GM19372 (cell line): ENCODE measurements at regions not wholly inside any gene's neighbourhood (a gene's known extent, or its start where the extent isn't known, plus 50 kb on each side); places are given as distances from the start of the nearest gene placed in this dataset.
"Not testable (repeated sequence)": the region's sequence is repeated elsewhere in the genome, so short reads cannot be mapped to it uniquely, and the experiment has no call there.

ENCODE experiments used
- ATAC-seq: cut with Tn5 transposase; IDR thresholded peaks from one replicate; pipeline ENCODE4 v1.9.1; 2021; ENCODE audit warnings: mild to moderate bottlenecking, low read depth, moderate library complexity; ENCODE audit not compliant: unreplicated experiment

DNA sequence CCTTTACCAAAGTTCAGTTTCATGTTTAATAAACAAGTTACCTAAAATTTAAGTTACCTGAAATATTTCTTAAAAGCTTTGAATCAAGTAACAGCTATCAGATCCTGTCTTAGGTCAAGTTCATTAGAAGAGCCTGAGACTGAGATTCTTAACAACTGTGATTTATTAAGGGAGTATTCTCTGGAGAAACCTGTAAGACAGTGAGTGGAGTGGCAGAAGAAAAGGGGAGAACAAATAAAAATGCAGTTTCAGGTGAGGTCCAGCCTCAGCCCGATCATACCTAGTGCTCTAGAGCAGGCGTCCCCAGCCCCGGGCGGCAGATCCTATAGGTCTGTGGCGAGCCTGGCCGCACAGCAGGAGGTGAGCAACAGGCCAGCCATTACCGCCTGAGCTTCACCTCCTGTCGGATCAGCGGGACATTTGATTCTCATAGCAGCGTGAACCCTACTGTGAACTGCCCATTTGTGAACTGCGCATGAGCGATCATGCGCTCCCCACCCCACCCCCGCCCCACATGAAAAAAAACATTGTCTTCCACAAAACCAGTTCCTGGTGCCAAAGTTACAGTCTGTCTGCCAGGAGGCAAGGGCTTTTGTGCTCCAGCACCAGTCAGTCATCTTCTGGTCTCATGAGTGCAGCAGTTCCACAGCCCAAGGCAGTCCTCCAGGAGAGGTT, 59.2 kb upstream of the ADGRB3 start:
- ATAC-seq: no peak

DNA sequence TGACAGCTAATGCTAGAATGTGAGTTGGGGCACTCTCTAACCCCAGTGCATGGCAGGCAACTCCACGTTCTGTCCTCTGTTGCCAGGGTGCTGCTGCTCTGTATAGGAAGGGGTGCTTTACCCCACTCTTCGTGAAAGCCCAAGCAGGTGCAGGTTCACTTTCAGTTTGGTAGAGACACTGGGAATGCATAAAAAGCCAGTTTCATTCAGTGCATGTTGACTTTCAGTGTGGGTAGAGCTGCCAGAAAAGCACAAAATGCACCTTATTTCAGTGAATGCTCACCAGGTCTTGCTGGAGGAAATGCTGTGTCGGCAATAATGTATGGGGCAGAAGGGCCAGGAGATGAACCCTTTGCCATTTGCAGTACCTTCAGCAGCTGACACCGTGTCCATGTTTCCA, 62.1 kb upstream of the ADGRB3 start:
- no peak for ATAC-seq

DNA sequence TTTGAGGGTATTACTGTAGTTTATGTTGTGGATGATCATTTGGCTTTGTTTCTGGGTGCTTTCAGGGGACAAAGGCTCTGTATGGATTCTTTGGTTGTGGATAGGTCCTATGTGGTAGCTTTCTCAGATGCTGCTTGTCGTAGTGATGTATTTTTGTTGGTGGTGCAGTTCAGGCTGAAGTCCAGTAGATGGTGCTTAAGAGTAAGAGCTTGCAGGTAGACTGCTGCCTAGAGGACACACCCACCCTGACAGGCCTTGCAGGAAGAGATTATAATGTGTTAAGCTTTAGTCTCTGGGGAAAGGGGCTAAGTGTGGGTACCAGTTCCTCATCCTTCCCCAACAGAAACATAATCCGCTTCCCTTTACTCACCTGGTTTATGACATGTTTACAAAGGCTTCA, 62.6 kb upstream of the ADGRB3 start:
- ATAC-seq: no peak

DNA sequence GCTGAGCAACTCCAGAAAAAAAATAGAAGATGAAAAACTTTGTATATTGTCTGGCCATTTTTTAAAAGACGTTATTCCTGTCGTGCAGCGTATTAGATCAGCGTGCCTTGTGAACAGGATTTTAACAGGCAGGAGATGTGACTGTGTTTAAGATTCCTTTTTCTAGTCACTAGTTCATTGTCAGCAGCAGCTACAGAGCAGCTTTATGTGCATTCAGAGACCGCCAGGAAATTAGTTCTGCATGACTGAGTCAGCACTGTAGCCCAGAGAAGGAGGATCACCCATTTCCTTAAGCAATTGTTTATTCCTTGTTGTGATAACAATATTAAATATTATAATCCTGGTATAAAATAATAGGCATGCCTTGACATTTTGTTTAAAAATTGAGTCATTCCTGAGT, 75.4 kb upstream of the ADGRB3 start:
- ATAC-seq: no peak

DNA sequence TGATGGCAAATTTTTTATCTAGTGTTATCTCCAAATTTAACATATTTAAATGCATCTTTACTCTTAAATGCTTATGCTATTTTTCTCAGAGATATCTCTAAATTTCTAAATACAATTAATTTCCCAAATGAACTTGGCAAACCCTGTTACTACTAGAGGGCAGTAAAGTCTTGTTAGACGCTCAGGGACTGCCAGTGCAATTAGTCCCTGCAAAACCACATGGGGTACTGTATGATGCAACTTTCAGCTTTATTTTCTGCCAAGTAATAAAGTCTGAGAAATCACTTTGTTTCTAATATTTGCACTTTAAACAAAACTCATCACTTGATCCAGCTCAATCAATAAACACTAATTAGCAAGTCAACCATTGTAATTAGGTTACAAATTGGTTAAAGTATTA, 76.0 kb upstream of the ADGRB3 start:
- ATAC-seq: no peak

DNA sequence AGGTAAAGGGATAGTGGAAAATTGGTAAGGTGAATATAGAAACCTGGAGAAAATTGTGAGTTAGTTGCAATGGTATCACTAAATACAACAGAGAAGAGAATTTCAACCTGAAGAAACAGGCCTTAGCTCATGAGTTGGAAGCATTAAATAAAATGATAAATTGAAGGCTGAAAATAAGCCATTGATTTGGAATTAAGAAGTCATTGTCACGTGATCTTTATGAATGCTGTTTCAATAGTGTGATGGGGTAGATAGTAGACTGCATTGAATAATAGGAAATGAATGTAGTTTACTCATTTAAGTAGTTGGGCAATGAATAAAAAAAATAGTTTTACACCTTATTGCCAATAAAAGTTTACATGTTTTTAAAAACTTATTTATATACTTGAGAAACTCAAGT, 88.5 kb upstream of the ADGRB3 start:
- ATAC-seq: no peak

DNA sequence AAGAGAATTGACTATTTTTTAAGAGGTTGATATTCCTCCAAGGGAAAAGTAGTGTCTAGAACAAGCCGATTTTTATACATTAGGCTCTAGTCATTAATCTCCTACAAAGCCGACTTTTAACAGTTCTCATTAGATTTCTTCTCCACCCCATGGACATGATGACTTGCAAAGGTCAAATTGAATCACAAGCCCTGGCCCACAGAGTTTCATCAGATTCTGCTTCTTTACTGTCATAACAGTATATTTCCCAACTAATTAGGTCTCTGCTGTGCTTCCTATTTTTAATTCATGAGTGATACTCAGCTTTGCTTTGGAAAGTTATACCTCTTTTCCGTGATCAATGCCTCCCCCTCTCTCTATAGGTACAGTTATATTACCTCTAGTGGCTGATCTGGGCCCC, 90.6 kb upstream of the ADGRB3 start:
- ATAC-seq: no peak

DNA sequence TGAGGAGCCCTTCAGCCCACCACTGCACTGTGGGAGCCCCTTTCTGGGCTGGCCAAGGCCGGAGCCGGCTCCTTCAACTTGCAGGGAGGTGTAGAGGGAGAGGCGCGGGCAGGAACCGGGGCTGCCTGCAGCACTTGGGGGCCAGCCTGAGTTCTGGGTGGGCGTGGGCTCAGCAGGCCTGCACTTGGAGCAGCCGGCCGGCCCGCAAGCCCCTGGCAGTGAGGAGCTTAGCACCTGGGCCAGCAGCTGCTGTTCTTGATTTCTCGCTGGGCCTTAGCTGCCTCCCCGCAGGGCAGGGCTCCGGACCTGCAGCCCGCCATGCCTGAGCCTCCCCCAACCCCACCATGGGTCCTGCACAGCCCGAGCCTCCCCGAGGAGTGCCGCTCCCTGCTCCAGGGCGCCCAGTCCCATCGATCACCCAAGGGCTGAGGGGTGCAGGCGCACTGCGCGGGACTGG, 101.7 kb upstream of the ADGRB3 start:
- ATAC-seq: no peak

DNA sequence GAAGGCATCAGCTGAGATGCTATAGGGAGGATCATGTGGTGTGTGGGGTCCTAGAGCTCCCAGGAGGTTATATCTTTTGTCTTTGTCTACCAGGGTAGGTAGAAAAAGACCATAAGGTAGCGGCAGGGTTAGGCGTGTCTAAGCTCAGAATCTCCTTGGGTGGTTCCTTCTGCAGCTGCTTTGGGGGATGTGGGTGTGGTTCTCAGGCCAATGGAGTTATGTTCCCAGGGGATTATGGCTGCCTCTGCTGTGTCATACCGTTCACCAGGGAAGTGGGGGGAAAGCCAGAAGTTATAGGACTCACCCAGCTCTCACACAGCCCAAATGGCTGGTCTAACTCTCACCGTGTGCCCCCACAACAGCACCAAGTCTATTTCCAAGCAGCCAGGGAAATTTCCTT, 107.4 kb upstream of the ADGRB3 start:
- ATAC-seq: no peak

DNA sequence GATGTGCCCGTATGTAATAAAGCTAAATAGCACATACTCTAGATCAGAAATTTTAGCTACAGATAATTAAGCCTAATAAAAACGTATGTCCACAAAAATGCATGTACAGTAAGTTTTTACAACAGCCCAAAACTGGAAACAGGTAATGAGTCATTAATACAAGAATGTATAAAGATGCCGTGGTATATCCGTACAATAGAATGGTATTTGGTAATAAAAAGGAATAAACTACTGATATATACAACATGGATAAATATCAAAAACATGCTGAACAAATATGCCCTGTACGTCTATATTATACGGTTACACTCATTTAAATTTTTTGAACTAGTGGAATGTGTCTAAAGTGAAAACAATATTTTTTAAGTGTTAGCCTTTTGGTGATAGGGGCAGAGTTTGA, 128.2 kb upstream of the ADGRB3 start:
- no peak for ATAC-seq

DNA sequence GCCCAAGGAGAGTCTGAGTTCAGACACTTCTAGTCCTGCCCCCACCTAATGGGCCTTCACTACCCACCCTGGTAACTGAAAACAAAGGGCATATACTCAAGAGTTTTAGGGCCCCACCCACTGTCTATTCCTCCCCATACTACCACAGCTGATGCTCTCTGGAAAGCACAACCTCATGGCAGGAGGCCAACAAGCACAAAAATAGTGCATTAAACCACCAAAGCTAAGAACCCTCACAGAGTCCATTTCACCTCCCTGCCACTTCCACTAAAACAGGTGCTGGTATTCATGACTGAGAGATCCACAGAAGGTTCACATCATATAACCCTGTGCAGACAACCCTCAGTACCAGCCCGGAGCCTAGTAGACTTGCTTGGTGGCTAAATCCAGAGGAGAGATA, 132.1 kb upstream of the ADGRB3 start:
- no peak for ATAC-seq

DNA sequence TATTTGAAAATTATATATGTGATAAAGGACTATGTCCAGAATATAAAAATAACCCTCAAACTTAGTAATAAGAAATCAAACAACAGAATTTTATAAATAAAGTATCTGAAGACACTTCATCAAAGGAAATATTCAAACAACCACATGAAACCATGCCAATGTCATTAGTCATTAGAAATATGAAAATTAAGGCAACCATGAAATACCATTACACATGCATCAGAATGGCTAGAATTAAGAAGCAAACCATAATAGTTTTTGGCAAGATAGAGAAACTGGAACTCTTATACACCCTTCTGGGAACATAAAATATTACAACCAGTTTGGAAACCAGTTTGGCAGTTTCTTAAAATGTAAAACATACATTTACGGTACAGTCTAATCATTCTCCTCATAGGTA, 137.2 kb upstream of the ADGRB3 start:
- ATAC-seq: no peak

DNA sequence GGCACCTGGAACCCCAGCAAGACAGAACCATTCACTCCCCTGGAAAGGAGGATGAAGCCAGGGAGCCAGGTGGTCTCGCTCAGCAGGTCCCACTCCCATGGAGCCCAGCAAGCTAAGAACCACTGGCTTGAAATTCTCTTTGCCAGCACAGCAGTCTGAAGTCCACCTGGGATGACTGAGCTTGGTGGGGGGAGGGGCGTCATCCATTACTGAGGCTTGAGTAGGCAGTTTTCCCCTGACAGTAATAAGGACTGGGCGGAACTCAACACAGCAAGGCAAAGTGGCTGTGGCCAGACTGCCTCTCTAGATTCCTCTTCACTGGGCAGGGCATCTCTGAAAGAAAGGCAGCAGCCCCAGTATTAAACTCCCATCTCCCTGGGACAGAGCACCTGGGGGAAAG, 140.2 kb upstream of the ADGRB3 start:
- ATAC-seq: not testable (repeated sequence)

DNA sequence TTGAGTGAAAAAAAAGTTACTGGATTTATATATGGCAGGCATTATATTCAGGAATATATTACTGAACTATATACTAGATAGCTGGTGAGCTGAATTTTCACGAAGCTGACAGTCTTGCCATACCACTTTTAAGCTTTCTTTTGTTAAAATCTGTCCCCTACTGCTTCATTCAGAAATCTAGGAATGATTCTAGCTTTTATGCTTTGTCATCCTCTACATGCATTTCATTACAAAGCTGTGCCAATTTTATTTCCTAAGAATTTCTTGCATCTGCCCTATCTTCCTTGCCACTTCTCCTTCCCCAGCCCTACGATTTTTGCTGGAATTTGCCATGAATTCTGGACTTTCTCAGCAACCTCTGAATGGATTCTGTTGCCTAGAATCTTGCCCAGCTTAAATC, 158.5 kb upstream of the ADGRB3 start:
- no peak for ATAC-seq

DNA sequence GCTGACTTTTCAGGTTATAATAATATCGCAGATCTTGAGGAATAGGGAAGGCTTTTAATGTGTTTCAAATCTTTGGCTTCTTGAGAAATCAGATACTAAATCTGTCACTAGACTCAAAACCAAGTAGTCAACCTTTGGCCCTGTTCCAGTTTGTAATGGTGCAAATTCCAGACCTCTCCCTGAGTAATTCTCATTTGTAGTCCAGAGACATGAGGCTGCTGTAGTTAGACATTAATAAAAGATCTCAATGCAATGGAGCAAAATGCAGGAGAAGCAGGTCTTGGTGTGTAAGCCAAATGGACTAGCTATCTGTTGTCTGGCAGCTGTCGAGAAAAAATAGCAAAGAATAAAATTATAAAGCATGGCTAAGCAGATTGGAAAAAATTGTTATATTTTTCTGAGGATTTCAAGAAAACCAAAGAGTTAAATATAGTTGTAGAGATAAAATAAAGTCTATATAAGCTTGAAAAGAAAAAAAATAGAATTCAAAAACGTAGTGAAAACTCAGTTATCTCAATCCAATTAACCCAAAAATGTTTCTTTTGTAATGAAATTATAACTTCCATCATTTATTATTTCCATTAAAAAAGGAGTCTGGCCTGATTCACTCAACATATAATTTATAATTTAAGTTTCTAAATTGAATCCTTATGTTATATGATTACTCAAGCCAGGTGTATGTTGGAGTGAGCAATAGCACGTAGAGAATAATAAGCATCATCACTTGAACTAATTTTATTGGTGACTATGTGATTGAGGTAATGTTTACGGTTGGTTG, 161.5 kb upstream of the ADGRB3 start:
- ATAC-seq: no peak

DNA sequence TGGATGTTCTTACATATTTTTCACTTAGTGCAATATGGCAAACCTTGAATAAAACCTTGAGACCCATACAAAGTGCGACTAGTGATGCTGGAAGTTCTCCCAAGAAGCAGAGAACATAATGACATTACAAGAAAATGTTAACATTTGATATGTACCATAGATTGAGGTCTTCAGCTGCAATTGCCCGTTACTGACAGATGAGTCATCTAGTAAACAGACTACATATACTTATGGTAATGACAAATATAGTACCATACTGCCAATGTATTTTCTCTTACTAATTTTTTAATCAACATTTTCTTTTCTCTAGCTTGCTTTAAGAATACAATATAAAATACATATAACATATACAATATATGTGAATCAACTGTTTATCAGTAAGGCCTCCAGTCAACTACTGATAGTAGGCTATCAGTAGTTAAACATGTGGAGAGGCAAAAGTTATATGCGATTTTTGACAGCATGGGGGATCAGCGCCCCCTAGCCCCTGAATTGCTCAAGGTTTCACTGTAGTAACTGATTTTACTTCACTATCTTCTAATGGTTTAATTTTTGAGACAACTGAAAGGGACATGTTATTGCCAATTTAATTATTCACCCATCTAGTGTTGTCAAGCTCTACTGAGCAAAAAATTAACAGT, 166.7 kb upstream of the ADGRB3 start:
- no peak for ATAC-seq

DNA sequence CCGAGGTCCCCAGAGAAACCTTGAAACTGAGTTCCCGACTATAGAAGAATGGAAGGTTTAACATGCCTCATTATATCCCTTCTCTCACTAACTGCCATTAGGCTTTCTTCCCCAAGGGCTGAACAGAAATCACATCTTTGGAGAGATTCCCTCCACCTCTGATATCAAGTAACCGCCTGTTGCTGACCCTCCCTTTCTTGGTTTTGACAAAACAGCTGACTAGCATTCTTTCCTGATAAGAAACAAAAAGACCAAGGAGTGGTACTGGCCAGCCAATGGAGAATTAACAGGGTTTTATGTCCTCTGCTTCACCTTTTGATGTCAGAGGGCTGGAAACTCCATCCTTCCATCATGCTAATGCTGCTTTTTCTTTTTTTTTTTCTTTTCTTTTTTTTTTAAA, 176.6 kb upstream of the ADGRB3 start:
- ATAC-seq: no peak

DNA sequence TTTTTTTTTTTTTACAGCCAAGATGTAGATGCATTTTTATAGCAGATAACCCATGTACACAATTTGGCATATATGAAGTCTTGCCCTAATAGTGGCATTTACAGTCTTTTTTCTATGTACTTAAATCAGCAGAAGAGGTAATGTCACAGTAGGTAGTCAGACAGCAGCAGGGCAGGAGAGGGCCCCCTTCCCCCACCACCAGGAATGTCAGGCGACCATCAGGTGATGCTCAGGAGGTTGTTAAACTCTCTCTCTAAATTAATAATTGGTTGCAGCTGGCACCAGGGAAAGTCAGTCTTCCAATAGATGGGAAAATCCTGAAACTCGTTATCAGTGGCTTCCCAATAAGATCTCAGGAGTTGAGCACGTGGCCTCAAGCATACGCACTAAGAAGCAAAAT, 188.0 kb upstream of the ADGRB3 start:
- ATAC-seq: no peak

DNA sequence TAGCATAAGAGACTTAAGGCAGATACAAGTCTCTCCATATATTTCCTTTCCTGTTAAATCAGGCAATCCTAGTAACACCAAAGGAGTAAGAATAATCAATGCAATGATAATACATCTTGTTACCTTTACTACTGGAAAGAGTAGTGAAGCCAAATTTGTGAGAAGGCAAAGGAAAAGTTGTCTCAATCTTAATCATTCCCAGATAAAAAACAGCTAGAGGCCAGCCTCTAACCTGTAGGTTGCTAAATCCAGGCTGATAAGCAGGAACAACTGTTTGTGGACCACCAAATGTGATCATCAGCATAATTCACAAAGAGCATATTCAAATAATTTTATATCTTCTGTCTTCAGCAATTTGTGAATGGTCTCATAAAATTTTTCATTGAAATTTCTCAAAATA, 189.2 kb upstream of the ADGRB3 start:
- no peak for ATAC-seq

DNA sequence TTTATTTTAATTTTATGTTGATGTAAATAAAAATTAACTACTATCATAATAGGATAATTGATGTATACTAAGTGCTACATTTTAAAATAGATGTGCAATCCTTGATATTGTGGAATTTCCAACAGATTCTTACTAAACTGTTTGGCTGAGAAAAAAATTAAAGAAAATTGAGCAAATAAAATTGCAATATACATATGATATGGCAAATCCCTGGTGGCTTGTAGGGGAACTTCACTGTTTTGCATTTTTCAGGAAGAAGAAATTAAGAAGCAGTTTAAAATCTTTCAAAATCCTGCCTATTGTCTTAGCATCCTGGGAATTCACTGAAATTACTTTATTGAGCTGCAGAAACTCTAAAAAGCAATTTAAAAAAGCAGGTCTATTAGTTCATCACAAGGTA, 191.4 kb upstream of the ADGRB3 start:
- no peak for ATAC-seq

DNA sequence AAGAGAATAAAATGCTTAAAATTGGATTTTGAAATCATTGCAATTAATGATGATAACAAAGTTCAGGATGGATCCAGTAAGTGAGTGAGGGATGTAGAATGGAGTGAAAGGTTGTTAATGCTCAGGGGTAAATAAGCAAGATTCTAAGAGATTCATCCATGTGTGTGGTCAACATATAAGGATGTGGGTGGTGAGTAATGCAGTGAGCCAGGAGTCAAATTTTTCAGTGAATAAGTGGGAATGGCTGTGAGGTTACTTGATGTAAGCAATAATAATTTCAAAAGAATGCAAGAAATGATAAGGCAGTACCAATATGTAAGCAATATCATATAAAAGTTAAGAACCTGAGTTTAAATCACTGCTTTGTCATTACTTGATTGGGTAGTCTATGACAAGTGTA, 207.5 kb upstream of the ADGRB3 start:
- ATAC-seq: no peak

DNA sequence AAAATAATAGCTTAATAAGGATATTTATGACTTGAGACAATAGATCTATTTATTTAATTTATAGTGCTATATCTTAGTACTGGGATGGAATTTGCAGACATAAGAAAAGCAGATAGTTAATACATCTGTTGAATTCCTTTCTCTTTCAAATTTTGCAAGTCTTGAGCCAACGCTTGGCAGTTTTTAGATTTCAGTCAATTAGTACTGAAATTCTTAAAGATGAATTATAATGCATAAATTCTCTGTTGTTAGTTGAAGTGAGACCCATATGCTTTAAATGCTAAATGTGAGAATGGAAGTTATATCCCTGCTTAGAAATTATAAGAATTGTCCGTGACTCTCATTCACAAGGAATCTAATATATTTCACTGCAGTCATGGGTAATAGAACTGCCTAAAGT, 225.1 kb upstream of the ADGRB3 start:
- ATAC-seq: no peak
